Smooth muscle cell (in vitro differentiated cells): ENCODE measurements at regions not wholly inside any gene's neighbourhood (a gene's known extent, or its start where the extent isn't known, plus 50 kb on each side); places are given as distances from the start of the nearest gene placed in this dataset.

ENCODE experiments used
- DNase-seq: peaks from one replicate; lab custom pipeline; 2025; ENCODE audit not compliant: unreplicated experiment; lab: John Stamatoyannopoulos, UW
- H2AFZ ChIP-seq: fragments of 200-600 bp; sonication (generic); 2 replicates; pipeline ENCODE4 v1.6.0; 2016; ENCODE audit warnings: antibody characterized with exemption, low read depth, mild to moderate bottlenecking
- H3F3A ChIP-seq: fragments of 200-600 bp; sonication (generic); 2 replicates; pipeline ENCODE4 v1.6.0; 2017; ENCODE audit warnings: antibody characterized with exemption, low read depth
- H3K27ac ChIP-seq: fragments of 200-600 bp; sonication (generic); 2 replicates; pipeline ENCODE4 v1.5.1; 2016; ENCODE audit warnings: low read depth, mild to moderate bottlenecking
- H3K27me3 ChIP-seq: fragments of 200-600 bp; sonication (generic); 2 replicates; pipeline ENCODE4 v1.6.1; 2016; ENCODE audit warnings: low read depth, mild to moderate bottlenecking
- H3K36me3 ChIP-seq: fragments of 200-600 bp; sonication (generic); 2 replicates; pipeline ENCODE4 v1.5.1; 2016; ENCODE audit warnings: low read depth
- H3K4me1 ChIP-seq: fragments of 200-600 bp; sonication (generic); 2 replicates; pipeline ENCODE4 v1.5.1; 2016; ENCODE audit warnings: low read depth
- H3K4me2 ChIP-seq: fragments of 200-600 bp; sonication (generic); 2 replicates; pipeline ENCODE4 v1.6.0; 2016; ENCODE audit warnings: mild to moderate bottlenecking
- H3K4me3 ChIP-seq: fragments of 200-600 bp; sonication (generic); 2 replicates; pipeline ENCODE4 v1.5.1; 2016; ENCODE audit warnings: mild to moderate bottlenecking
- H3K79me2 ChIP-seq: fragments of 200-600 bp; sonication (generic); 2 replicates; pipeline ENCODE4 v1.6.0; 2016; ENCODE audit warnings: low read depth, mild to moderate bottlenecking
- H3K9ac ChIP-seq: fragments of 200-600 bp; sonication (generic); 2 replicates; pipeline ENCODE4 v1.6.0; 2016; ENCODE audit warnings: low read depth
- H3K9me3 ChIP-seq: fragments of 200-600 bp; sonication (generic); replicated peaks from 2 replicates; pipeline ENCODE4 v1.5.1; 2016; ENCODE audit warnings: low read depth
- H4K20me1 ChIP-seq: fragments of 200-600 bp; sonication (generic); 2 replicates; pipeline ENCODE4 v1.6.0; 2016; ENCODE audit warnings: low read depth
- WGBS: methylation state at CpG from one replicate; pipeline ENCODE4 v1.1.7; 2016; ENCODE audit warnings: low lambda C conversion rate; 5-methylcytosine and 5-hydroxymethylcytosine counted together
- TF ChIP-seq, protein P1 (sequence below): fragments of 200-600 bp; sonication (generic); IDR thresholded peaks from 2 replicates; pipeline ENCODE4 v1.5.1; 2017; ENCODE audit warnings: borderline replicate concordance, mild to moderate bottlenecking, antibody characterized with exemption; ENCODE audit not compliant: insufficient read depth, poor library complexity, severe bottlenecking

DNA sequence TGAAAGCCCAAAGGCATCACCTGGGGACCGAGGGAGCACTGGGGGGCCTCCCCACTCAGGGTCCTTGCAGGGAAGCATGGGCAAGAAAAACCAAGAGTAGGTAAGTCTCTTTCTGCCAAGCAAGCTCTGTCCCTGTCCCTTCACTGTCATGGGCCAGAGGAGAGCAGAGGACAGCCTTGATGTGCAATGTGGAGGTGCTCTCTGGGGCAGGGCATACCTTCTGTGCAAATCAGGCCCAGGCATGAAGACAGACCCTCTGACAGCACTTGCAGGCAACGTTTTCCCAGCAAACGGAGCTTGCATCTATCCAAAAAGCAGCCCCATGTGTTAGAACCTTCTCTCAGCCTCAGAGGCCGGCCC, 192.5 kb upstream of the PWP1 start:
- Histone ChIP-seq H3K27ac (no peak overlapping the region), H3K4me1 (no peaks in the 10 kb centered on the region), H3K27me3 (no peaks in the 10 kb centered on the region), H3K9me3 (no peaks in the 10 kb centered on the region), H3K4me2 (no peak overlapping the region), H3K36me3 (no peaks in the 10 kb centered on the region), H4K20me1 (no peaks in the 10 kb centered on the region), H3K79me2 (no peaks in the 10 kb centered on the region), H3F3A (no peaks in the 10 kb centered on the region), H3K9ac (no peak overlapping the region), H3K4me3 (no peak overlapping the region), H2AFZ (no peak overlapping the region)
- TF ChIP-seq, protein P1, sequence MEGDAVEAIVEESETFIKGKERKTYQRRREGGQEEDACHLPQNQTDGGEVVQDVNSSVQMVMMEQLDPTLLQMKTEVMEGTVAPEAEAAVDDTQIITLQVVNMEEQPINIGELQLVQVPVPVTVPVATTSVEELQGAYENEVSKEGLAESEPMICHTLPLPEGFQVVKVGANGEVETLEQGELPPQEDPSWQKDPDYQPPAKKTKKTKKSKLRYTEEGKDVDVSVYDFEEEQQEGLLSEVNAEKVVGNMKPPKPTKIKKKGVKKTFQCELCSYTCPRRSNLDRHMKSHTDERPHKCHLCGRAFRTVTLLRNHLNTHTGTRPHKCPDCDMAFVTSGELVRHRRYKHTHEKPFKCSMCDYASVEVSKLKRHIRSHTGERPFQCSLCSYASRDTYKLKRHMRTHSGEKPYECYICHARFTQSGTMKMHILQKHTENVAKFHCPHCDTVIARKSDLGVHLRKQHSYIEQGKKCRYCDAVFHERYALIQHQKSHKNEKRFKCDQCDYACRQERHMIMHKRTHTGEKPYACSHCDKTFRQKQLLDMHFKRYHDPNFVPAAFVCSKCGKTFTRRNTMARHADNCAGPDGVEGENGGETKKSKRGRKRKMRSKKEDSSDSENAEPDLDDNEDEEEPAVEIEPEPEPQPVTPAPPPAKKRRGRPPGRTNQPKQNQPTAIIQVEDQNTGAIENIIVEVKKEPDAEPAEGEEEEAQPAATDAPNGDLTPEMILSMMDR, result no peak
- WGBS, result 84% methylated on average over 4 of the region's 4 CpGs
- DNase-seq, result no peak

DNA sequence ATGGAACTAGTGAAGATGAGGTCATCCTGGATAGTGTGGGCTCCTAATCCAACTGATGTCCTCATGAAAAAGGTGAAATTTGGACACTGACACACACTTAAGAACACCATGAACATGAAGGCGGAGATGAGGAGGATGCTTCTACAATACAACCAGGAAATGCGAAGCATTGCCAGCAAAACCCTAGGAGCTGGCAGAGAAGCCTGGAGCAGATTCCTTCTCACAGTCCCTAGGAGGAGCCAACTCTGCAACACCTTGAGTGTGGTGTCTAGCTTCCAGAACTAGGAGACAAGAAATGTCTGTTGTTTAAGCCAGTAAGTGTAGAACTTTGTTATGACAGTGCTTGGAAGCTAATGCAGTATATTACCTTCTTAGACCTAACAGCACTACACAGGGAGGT, 191.9 kb upstream of the PWP1 start:
- H3K4me1 ChIP-seq, result no peaks in the 10 kb centered on the region
- no peaks in the 10 kb centered on the region for H3K9me3 ChIP-seq
- no peak overlapping the region for H3K4me2 ChIP-seq
- DNase-seq, result no peak
- H3K9ac ChIP-seq, result no peak overlapping the region
- H3K27ac ChIP-seq, result no peak overlapping the region
- TF ChIP-seq, protein P1, result no peak
- H3K27me3 ChIP-seq, result no peaks in the 10 kb centered on the region
- WGBS, result 96% methylated on average over 2 of the region's 2 CpGs
- H4K20me1 ChIP-seq, result no peaks in the 10 kb centered on the region
- no peak overlapping the region for H2AFZ ChIP-seq
- H3F3A ChIP-seq, result no peaks in the 10 kb centered on the region
- no peak overlapping the region for H3K4me3 ChIP-seq
- no peaks in the 10 kb centered on the region for H3K36me3 ChIP-seq
- H3K79me2 ChIP-seq, result no peaks in the 10 kb centered on the region

GRCh38 chr12:107494331-107494730, 191.3 kb upstream of the PWP1 start:
- Histone ChIP-seq H3K4me2 (no peak overlapping the region), H2AFZ (no peak overlapping the region), H3K4me3 (no peak overlapping the region), H3K9ac (no peak overlapping the region), H3F3A (no peaks in the 10 kb centered on the region), H3K79me2 (no peaks in the 10 kb centered on the region), H3K36me3 (no peaks in the 10 kb centered on the region), H3K4me1 (no peaks in the 10 kb centered on the region), H3K27me3 (no peaks in the 10 kb centered on the region), H3K27ac (no peak overlapping the region), H4K20me1 (no peaks in the 10 kb centered on the region), H3K9me3 (no peaks in the 10 kb centered on the region)
- TF ChIP-seq, protein P1, result no peak
- DNase-seq, result no peak
- 91% methylated on average over 5 of the region's 5 CpGs for WGBS

DNA sequence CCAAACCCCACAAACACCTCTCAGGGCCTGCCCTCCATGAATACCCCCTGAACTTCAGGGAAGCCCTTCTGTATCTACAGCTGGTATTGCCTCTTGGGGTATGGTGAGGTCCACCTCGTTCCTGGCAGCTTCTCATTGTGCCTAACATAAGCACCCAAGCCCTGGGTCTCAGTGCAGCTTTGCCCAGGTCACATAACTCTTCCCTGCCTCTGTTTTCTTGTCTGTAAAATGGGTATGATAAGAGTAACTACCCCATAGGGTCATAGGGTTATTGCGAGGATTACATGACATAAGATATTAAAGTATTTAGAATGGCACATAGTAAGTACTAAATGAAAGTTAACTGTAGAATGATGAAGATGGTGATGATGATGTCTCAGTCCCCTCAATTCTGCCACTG, 190.0 kb upstream of the PWP1 start:
- H3K36me3 ChIP-seq, result no peaks in the 10 kb centered on the region
- no peak for DNase-seq
- TF ChIP-seq, protein P1, result no peak
- H4K20me1 ChIP-seq, result no peaks in the 10 kb centered on the region
- H3K79me2 ChIP-seq, result no peaks in the 10 kb centered on the region
- no peak overlapping the region for H3K4me3 ChIP-seq
- H3K27ac ChIP-seq, result no peak overlapping the region
- no peaks in the 10 kb centered on the region for H3F3A ChIP-seq
- no peak overlapping the region for H3K9ac ChIP-seq
- H3K9me3 ChIP-seq, result no peaks in the 10 kb centered on the region
- 94% methylated on average over 2 of the region's 2 CpGs for WGBS
- H3K4me1 ChIP-seq, result no peaks in the 10 kb centered on the region
- no peaks in the 10 kb centered on the region for H3K27me3 ChIP-seq
- H2AFZ ChIP-seq, result no peak overlapping the region
- no peak overlapping the region for H3K4me2 ChIP-seq
